Liver (tissue), 8 donors: ENCODE measurements at regions not wholly inside any gene's neighbourhood (a gene's known extent, or its start where the extent isn't known, plus 50 kb on each side); places are given as distances from the start of the nearest gene placed in this dataset.

Source experiments
- DNase-seq: peaks from one replicate; pipeline ENCODE4 v3.0.0-alpha.2; 2017; ENCODE audit warnings: low spot score
- H3K27ac ChIP-seq, 2 donors: one replicate each; pipeline ENCODE4 v1.7.0; 2013; ENCODE audit warnings: inconsistent platforms in 2 of 2, low read length in 2 of 2, control low read depth in 1 of 2, low read depth in 1 of 2, mild to moderate bottlenecking in 1 of 2
- H3K27me3 ChIP-seq, 4 donors: one replicate each; pipeline versions ENCODE4 v1.6.1 to v1.7.0; 2013; ENCODE audit warnings: low read length in 3 of 4, inconsistent platforms in 1 of 4, mild to moderate bottlenecking in 1 of 4, moderate library complexity in 1 of 4; ENCODE audit not compliant: control insufficient read depth in 4 of 4, insufficient read depth in 4 of 4
- H3K36me3 ChIP-seq, 4 donors: one replicate each; pipeline versions ENCODE4 v1.6.1 to v1.7.0; 2013; ENCODE audit warnings: low read length in 3 of 4, mild to moderate bottlenecking in 3 of 4, low read depth in 1 of 4, moderate library complexity in 1 of 4; ENCODE audit not compliant: control insufficient read depth in 4 of 4, insufficient read depth in 3 of 4
- H3K4me1 ChIP-seq, 4 donors: one replicate each; pipeline versions ENCODE4 v1.6.1 to v1.7.0; 2013; ENCODE audit warnings: low read length in 3 of 4, mild to moderate bottlenecking in 3 of 4, moderate library complexity in 1 of 4; ENCODE audit not compliant: control insufficient read depth in 4 of 4, insufficient read depth in 4 of 4
- H3K4me3 ChIP-seq, 3 donors: one replicate each; pipeline versions ENCODE4 v1.6.1 to v1.7.0; 2013; ENCODE audit warnings: low read length in 3 of 3, control low read depth in 1 of 3, low read depth in 1 of 3, mild to moderate bottlenecking in 1 of 3
- H3K9ac ChIP-seq, 2 donors: one replicate each; pipeline ENCODE4 v1.7.0; 2013; ENCODE audit warnings: low read length in 2 of 2, mild to moderate bottlenecking in 2 of 2, moderate library complexity in 2 of 2, control low read depth in 1 of 2, low read depth in 1 of 2
- H3K9me3 ChIP-seq, 4 donors: one replicate each; pipeline versions ENCODE4 v1.6.1 to v1.7.0; 2013; ENCODE audit warnings: low read length in 3 of 4; ENCODE audit not compliant: control insufficient read depth in 4 of 4
- ATF3 ChIP-seq: IDR thresholded peaks from 2 replicates; pipeline ENCODE4 v1.6.1; 2016; ENCODE audit warnings: antibody characterized with exemption
- CTCF ChIP-seq: fragments of 150-350 bp; IDR thresholded peaks from 2 replicates; pipeline ENCODE4 v1.5.1; 2017; ENCODE audit warnings: improper control_type of control experiment, low read depth, low read length; ENCODE audit not compliant: missing input control
- EGR1 ChIP-seq, 2 donors: IDR thresholded peaks; 2 replicates each; pipeline ENCODE4 v1.6.1; 2016 to 2018; ENCODE audit warnings: antibody characterized with exemption in 2 of 2, low read depth in 2 of 2
- FOXA1 ChIP-seq: IDR thresholded peaks from 2 replicates; pipeline ENCODE4 v1.6.1; 2016; ENCODE audit warnings: antibody characterized with exemption
- FOXA2 ChIP-seq: IDR thresholded peaks from 2 replicates; pipeline ENCODE4 v1.6.1; 2016; ENCODE audit warnings: antibody characterized with exemption
- GABPA ChIP-seq, 2 donors: IDR thresholded peaks in 1 of 2; conservative IDR thresholded peaks in 1 of 2; 2 replicates each; pipeline ENCODE4 v1.6.1; 2016; ENCODE audit warnings: antibody characterized with exemption in 2 of 2, mild to moderate bottlenecking in 1 of 2, moderate library complexity in 1 of 2
- HNF4A ChIP-seq, 2 donors: conservative IDR thresholded peaks; 2 replicates each; pipeline ENCODE4 v1.6.1; 2016; ENCODE audit warnings: antibody characterized with exemption in 2 of 2, mild to moderate bottlenecking in 2 of 2
- HNF4G ChIP-seq: IDR thresholded peaks from 2 replicates; pipeline ENCODE4 v1.6.1; 2016; ENCODE audit warnings: antibody characterized with exemption
- JUND ChIP-seq, 2 donors: IDR thresholded peaks; 2 replicates each; pipeline ENCODE4 v1.6.1; 2016; ENCODE audit warnings: antibody characterized with exemption in 2 of 2
- MAX ChIP-seq: IDR thresholded peaks from 2 replicates; pipeline ENCODE4 v1.6.1; 2016; ENCODE audit warnings: antibody characterized with exemption
- NR2F2 ChIP-seq: IDR thresholded peaks from 2 replicates; pipeline ENCODE4 v1.6.1; 2016; ENCODE audit warnings: antibody characterized with exemption
- RAD21 ChIP-seq, 2 donors: IDR thresholded peaks; 2 replicates each; pipeline ENCODE4 v1.6.1; 2016; ENCODE audit warnings: antibody characterized with exemption in 2 of 2, mild to moderate bottlenecking in 2 of 2
- REST ChIP-seq: IDR thresholded peaks from 2 replicates; pipeline ENCODE4 v1.6.1; 2016; ENCODE audit warnings: antibody characterized with exemption, mild to moderate bottlenecking
- RXRA ChIP-seq, 2 donors: IDR thresholded peaks; 2 replicates each; pipeline ENCODE4 v1.6.1; 2017 to 2018; ENCODE audit warnings: antibody characterized with exemption in 2 of 2, mild to moderate bottlenecking in 1 of 2
- SP1 ChIP-seq: IDR thresholded peaks from 2 replicates; pipeline ENCODE4 v1.6.1; 2018; ENCODE audit warnings: antibody characterized with exemption, mild to moderate bottlenecking
- TAF1 ChIP-seq: conservative IDR thresholded peaks from 2 replicates; pipeline ENCODE4 v1.6.1; 2016; ENCODE audit warnings: antibody characterized with exemption, mild to moderate bottlenecking
- YY1 ChIP-seq: IDR thresholded peaks from 2 replicates; pipeline ENCODE4 v1.6.1; 2016; ENCODE audit warnings: antibody characterized with exemption, mild to moderate bottlenecking
- ZBTB33 ChIP-seq: IDR thresholded peaks from 2 replicates; pipeline ENCODE4 v1.6.1; 2016; ENCODE audit warnings: antibody characterized with exemption
- WGBS: extraction: QIAGEN DNeasy Blood & Tissue Kit; methylation state at CpG from one replicate; pipeline ENCODE4 v1.1.7; 2013; 5-methylcytosine and 5-hydroxymethylcytosine counted together
- donor health status: healthy.
- donor health status: healthy.
- donor health status: healthy.
- donor health status: healthy.
- donor health status: healthy.

- no peaks in the 10 kb centered on the region for H3K36me3 ChIP-seq
- no peak overlapping the region for H3K4me3 ChIP-seq
- no peaks in the 10 kb centered on the region for H3K27me3 ChIP-seq
- no peak for DNase-seq
- H3K9ac ChIP-seq = no peak overlapping the region
- WGBS = 94% methylated on average over 1 of the region's 1 CpG
- peaks cover 0 to 1% (median 0%) of the 10 kb centered on the region in 4 donors for H3K9me3 ChIP-seq
- no peaks in the 10 kb centered on the region for H3K4me1 ChIP-seq
- no peak overlapping the region for H3K27ac ChIP-seq
- TF ChIP-seq MAX (no peak), FOXA1 (no peak), SP1 (no peak), GABPA (IDR thresholded peaks at IDR 0.05 in 1 of 2, conservative IDR thresholded peaks at IDR 0.05 in 1 of 2) (no peak), JUND (IDR thresholded peaks at IDR 0.05) (no peak), ZBTB33 (no peak), YY1 (no peak), RAD21 (IDR thresholded peaks at IDR 0.05) (no peak), HNF4G (no peak), FOXA2 (no peak), REST (no peak)
These were observed 104.9 kb downstream of the MFSD1 start for GRCh38 chr3:158906749-158907148.

- H3K36me3 ChIP-seq = no peaks in the 10 kb centered on the region
- no peak overlapping the region for H3K27ac ChIP-seq
- no peaks in the 10 kb centered on the region for H3K4me1 ChIP-seq
- H3K4me3 ChIP-seq = no peak overlapping the region
- no peak overlapping the region for H3K9ac ChIP-seq
- WGBS = 72% methylated on average over 2 of the region's 2 CpGs
- no peaks in the 10 kb centered on the region for H3K27me3 ChIP-seq
- no peak for DNase-seq
- H3K9me3 ChIP-seq = peaks cover 0 to 1% (median 0%) of the 10 kb centered on the region in 4 donors
- TF ChIP-seq REST = no peak
- no peak for TF ChIP-seq FOXA1
- TF ChIP-seq TAF1 = no peak
- TF ChIP-seq HNF4A (conservative IDR thresholded peaks at IDR 0.05) = no peak
- TF ChIP-seq RXRA (IDR thresholded peaks at IDR 0.05) = no peak
- TF ChIP-seq SP1 = no peak
- no peak for TF ChIP-seq GABPA (IDR thresholded peaks at IDR 0.05 in 1 of 2, conservative IDR thresholded peaks at IDR 0.05 in 1 of 2)
- TF ChIP-seq MAX = no peak
- TF ChIP-seq CTCF = no peak
- no peak for TF ChIP-seq HNF4G
- no peak for TF ChIP-seq EGR1 (IDR thresholded peaks at IDR 0.05; ENCODE audit: low read depth in 2 of 2)
- TF ChIP-seq ATF3 = no peak
- TF ChIP-seq ZBTB33 = no peak
- TF ChIP-seq NR2F2 = no peak
- TF ChIP-seq YY1 = no peak
- no peak for TF ChIP-seq RAD21 (IDR thresholded peaks at IDR 0.05)
These were observed 106.4 kb downstream of the MFSD1 start for GRCh38 chr3:158908187-158908734.
